ENCODE measurements at regions not wholly inside any gene's neighbourhood (a gene's known extent, or its start where the extent isn't known, plus 50 kb on each side); places are given as distances from the start of the nearest gene placed in this dataset.
A peak's percentile ranks its signal among the peaks of the same experiment; 100 is the strongest.
"Not testable (repeated sequence)": the region's sequence is repeated elsewhere in the genome, so short reads cannot be mapped to it uniquely, and the experiment has no call there.

DNA sequence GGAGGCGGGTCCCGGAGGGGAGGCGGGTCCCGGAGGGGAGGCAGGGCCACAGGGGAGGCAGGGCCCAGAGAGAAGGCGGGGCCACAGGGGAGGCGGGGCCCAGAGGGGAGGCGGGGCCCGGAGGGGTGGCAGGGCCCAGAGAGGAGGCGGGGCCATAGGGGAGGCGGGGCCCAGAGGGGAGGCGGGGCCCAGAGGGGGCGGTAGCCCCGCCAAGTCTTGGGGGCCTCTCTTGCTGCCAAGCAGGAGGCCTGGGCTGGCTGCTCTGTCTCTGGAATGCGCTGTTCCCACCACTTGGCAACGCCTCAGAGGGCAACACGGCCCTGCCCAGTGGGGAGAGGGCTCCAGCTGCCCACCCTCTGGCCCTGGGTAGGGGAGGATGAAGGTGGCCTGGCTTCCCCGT lies 80.5 kb downstream of the YTHDF1 start:
- no peak overlapping the region for H3K27ac ChIP-seq (ENCODE audit: low read depth, low read length)
- peaks cover 2% of the 10 kb centered on the region for H3K27me3 ChIP-seq (ENCODE audit: control insufficient read depth, insufficient read depth, low read length)
- no peak overlapping the region for H3K4me3 ChIP-seq (ENCODE audit: low read depth, low read length)
- no peaks in the 10 kb centered on the region for H3K9me3 ChIP-seq (ENCODE audit: control insufficient read depth, insufficient read depth, low read length)
- DNase-seq (ENCODE audit: low read depth in 4 of 6, low spot score in 6 of 6), result no peak
- 76% methylated on average over 13 of the region's 17 CpGs for WGBS (ENCODE audit: insufficient coverage)
- H3K4me1 ChIP-seq (ENCODE audit: control insufficient read depth, insufficient read depth, low read length), result peaks cover 23% of the 10 kb centered on the region
- no peaks in the 10 kb centered on the region for H3K36me3 ChIP-seq (ENCODE audit: control insufficient read depth, insufficient read depth, low read length)

DNA sequence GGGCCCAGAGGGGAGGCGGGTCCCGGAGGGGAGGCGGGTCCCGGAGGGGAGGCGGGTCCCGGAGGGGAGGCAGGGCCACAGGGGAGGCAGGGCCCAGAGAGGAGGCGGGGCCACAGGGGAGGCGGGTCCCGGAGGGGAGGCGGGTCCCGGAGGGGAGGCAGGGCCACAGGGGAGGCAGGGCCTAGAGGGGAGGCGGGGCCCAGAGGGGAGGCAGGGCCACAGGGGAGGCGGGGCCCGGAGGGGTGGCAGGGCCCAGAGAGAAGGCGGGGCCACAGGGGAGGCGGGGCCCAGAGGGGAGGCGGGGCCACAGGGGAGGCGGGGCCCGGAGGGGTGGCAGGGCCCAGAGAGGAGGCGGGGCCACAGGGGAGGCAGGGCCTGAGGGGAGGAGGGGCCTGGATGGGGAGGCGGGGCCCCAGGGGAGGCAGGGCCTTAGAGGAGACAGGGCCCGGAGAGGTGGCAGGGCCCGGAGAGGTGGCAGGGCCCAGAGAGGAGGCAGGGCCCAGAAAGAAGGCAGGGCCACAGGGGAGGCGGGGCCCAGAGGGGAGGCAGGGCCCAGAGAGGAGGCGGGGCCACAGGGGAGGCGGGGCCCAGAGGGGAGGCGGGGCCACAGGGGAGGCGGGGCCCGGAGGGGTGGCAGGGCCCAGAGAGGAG lies 81.1 kb downstream of the YTHDF1 start:
- not testable (repeated sequence) for DNase-seq (ENCODE audit: low read depth in 4 of 6, low spot score in 6 of 6); H3K4me3 ChIP-seq (ENCODE audit: low read depth, low read length); H3K27ac ChIP-seq (ENCODE audit: low read depth, low read length); H3K9me3 ChIP-seq (ENCODE audit: control insufficient read depth, insufficient read depth, low read length); H3K27me3 ChIP-seq (ENCODE audit: control insufficient read depth, insufficient read depth, low read length); H3K36me3 ChIP-seq (ENCODE audit: control insufficient read depth, insufficient read depth, low read length)
- 95% methylated on average over 8 of the region's 29 CpGs for WGBS (ENCODE audit: insufficient coverage)
- peaks cover 25% of the 10 kb centered on the region for H3K4me1 ChIP-seq (ENCODE audit: control insufficient read depth, insufficient read depth, low read length)

DNA sequence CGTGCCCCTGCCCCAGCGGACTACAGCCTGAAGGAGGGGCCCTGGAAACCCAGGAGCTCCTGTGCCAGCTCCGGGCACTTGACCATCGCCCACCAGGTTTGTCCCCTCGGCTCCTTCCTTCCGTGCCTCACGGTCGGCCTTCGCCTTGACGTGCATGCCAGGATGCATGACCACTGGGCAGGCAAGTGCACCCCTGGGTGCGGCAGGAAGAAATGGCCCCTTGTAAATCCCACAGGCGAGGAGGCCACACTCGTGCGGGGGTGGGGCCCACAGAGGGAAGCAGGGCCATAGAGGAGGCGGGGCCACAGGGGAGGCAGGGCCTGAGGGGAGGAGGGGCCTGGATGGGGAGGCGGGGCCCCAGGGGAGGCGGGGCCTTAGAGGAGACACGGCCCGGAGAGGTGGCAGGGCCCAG lies 81.7 kb downstream of the YTHDF1 start:
- Histone ChIP-seq H3K4me3 (ENCODE audit: low read depth, low read length) (no peak overlapping the region), H3K36me3 (ENCODE audit: control insufficient read depth, insufficient read depth, low read length) (no peaks in the 10 kb centered on the region), H3K9me3 (ENCODE audit: control insufficient read depth, insufficient read depth, low read length) (no peaks in the 10 kb centered on the region), H3K27ac (ENCODE audit: low read depth, low read length) (no peak overlapping the region), H3K4me1 (ENCODE audit: control insufficient read depth, insufficient read depth, low read length) (peaks cover 19% of the 10 kb centered on the region), H3K27me3 (ENCODE audit: control insufficient read depth, insufficient read depth, low read length) (peaks cover 7% of the 10 kb centered on the region)
- no peak for DNase-seq (ENCODE audit: low read depth in 4 of 6, low spot score in 6 of 6)
- 86% methylated on average over 14 of the region's 19 CpGs for whole genome bisulfite sequencing (ENCODE audit: insufficient coverage)

DNA sequence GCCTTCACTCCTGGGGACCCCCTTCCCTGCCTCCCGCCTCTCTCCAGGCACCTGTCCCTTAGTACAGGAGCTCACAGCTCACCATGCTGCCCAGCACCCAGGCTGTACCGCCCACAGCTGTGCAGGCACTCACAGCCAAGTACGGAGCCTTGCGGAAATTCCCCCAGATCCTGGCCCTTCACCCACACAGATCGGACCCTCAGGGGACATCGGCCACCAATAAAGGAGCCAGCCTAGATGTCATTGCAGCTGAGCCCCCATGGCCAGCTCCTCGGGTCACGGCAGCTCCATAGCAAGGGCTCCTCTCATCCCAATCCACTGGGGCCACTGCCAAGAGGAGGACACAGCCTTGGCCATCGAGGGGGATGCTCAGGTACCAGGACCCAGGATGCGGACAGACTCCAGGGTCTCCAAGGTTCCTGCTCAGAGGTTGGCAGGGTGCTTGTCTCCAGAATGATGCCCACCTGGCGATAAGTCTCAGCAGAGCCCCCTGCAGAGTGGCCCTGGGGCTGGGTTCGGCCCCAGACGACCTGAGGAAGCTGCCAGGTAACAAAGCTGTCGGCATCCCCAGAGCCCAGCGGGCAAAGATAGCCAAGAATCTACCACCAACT lies 82.3 kb downstream of the YTHDF1 start:
- Histone ChIP-seq H3K4me3 (ENCODE audit: low read depth, low read length) (no peak overlapping the region), H3K27ac (ENCODE audit: low read depth, low read length) (no peak overlapping the region), H3K27me3 (ENCODE audit: control insufficient read depth, insufficient read depth, low read length) (peaks cover 7% of the 10 kb centered on the region), H3K4me1 (ENCODE audit: control insufficient read depth, insufficient read depth, low read length) (peaks cover 17% of the 10 kb centered on the region), H3K9me3 (ENCODE audit: control insufficient read depth, insufficient read depth, low read length) (no peaks in the 10 kb centered on the region), H3K36me3 (ENCODE audit: control insufficient read depth, insufficient read depth, low read length) (no peaks in the 10 kb centered on the region)
- no peak for DNase-seq (ENCODE audit: low read depth in 4 of 6, low spot score in 6 of 6)
- 84% methylated on average over 15 of the region's 15 CpGs for WGBS (ENCODE audit: insufficient coverage)

DNA sequence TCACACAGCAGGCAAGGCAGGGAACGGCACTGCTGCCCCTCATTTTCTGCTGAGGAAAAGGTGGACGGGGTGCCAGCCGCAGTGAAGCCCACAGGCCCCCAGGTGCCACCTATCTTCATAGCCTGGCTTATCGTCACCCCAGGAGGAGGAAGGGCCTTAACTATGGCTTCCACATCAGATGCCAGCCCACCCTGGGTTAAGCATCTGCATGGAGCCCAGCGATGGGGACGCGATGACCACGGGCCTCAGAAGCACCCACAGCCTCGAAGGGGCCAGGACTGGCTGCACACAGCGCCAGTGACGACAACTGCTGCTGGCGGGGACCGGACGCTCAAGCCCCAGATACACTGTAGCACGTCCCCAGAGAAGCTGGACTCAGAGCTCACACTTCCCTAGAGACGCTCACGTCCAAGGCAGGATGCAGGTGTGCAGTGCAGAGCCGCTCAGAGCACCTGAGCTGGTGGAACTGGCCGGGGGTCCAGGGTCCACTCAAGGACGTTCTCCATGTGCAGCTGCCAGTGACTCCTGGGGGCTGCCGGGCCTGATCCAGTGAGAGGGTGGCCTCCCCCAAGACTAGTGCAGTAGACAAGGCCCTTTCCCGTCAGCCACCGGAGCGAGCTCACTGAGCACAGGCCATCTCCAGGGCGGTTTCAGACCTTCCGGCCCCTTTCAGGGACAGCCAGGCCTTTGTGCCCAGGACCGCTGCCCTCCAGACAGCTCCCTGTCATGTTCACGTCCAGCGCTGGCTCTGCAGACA lies 83.0 kb downstream of the YTHDF1 start:
- H3K27me3 ChIP-seq (ENCODE audit: control insufficient read depth, insufficient read depth, low read length), result peaks cover 7% of the 10 kb centered on the region
- H3K27ac ChIP-seq (ENCODE audit: low read depth, low read length), result no peak overlapping the region
- no peaks in the 10 kb centered on the region for H3K9me3 ChIP-seq (ENCODE audit: control insufficient read depth, insufficient read depth, low read length)
- H3K4me1 ChIP-seq (ENCODE audit: control insufficient read depth, insufficient read depth, low read length), result peaks cover 13% of the 10 kb centered on the region
- WGBS (ENCODE audit: insufficient coverage), result 87% methylated on average over 29 of the region's 29 CpGs
- no peak overlapping the region for H3K4me3 ChIP-seq (ENCODE audit: low read depth, low read length)
- DNase-seq (ENCODE audit: low read depth in 4 of 6, low spot score in 6 of 6), result no peak
- H3K36me3 ChIP-seq (ENCODE audit: control insufficient read depth, insufficient read depth, low read length), result no peaks in the 10 kb centered on the region

DNA sequence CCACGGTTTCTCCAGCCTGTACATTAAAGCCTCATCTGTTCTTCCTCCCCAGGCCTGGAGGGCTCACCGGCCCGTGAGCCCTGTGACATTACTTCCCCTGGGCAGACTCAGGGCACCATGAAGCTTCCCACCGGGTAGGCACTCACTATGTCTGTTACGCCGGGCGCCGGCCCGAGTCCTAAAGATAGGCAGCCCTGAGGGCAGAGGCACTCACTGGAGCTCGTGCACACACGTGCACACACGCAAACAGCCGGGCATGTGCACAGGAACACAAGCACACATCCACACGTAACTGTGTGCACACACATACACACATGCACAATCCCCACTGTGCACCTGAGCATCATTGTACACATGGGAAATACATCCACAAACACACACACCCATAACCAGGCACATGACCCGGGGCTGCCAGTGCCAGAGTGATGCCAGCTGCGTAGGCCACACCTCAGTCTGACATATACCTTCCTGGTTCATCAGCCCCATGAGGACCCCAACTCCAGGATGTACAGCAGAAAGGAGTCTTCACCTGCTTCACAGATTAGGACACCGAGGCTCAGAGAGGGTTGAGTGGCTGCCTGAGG lies 83.7 kb downstream of the YTHDF1 start:
- H3K4me1 ChIP-seq (ENCODE audit: control insufficient read depth, insufficient read depth, low read length), result peaks cover 13% of the 10 kb centered on the region
- H3K4me3 ChIP-seq (ENCODE audit: low read depth, low read length), result no peak overlapping the region
- H3K27ac ChIP-seq (ENCODE audit: low read depth, low read length), result no peak overlapping the region
- H3K9me3 ChIP-seq (ENCODE audit: control insufficient read depth, insufficient read depth, low read length), result no peaks in the 10 kb centered on the region
- H3K27me3 ChIP-seq (ENCODE audit: control insufficient read depth, insufficient read depth, low read length), result peaks cover 7% of the 10 kb centered on the region
- 84% methylated on average over 17 of the region's 17 CpGs for WGBS (ENCODE audit: insufficient coverage)
- H3K36me3 ChIP-seq (ENCODE audit: control insufficient read depth, insufficient read depth, low read length), result no peaks in the 10 kb centered on the region
- no peak for DNase-seq (ENCODE audit: low read depth in 4 of 6, low spot score in 6 of 6)

DNA sequence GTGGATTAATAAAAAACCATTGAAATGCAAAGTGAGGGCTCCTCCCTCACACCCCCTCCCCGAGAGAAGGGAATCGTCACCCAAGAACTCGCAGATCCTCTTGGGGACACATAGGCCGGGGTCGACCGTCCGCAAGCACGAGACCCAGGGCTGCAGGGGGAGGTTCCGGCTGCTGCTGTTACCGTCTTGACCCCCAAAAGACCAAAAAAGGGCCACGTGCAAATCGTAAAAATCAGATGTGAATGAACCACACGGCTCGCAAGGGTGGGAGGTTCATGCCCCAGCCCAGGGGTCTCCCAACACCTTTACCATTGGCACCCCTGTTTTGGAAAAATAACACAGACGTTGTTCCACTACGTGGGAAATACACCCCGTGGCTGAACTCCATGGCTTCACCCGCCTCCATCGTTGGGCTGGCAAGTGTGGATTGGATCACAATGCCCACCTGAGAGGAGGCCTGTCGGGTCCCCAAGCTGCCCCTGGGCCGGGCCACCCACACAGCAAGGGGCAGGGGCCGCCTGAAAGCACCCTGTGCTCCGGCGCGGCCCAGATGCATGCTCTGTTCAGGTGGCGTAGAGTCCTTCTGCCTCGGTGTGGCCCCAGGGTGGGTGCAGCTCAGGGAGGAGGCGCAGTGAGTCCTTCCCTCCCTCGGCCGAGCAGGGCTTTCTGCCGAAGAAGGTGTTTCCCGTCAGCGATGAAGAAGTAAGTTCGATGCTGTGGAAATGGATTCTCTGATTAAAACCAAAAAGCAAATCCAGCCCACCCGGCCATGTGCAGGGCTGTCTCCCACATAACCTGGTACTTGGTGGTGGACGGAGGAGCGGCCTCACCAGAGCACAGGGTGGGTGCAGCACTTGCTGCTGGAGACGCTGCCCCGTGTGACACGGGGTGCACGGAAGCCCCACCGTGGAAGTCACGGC lies 85.0 kb downstream of the YTHDF1 start:
- Histone ChIP-seq H3K27me3 (ENCODE audit: control insufficient read depth, insufficient read depth, low read length) (peaks cover 7% of the 10 kb centered on the region), H3K27ac (ENCODE audit: low read depth, low read length) (no peak overlapping the region), H3K4me3 (ENCODE audit: low read depth, low read length) (no peak overlapping the region), H3K4me1 (ENCODE audit: control insufficient read depth, insufficient read depth, low read length) (peaks cover 21% of the 10 kb centered on the region), H3K9me3 (ENCODE audit: control insufficient read depth, insufficient read depth, low read length) (no peaks in the 10 kb centered on the region), H3K36me3 (ENCODE audit: control insufficient read depth, insufficient read depth, low read length) (no peaks in the 10 kb centered on the region)
- 62% methylated on average over 38 of the region's 43 CpGs for WGBS (ENCODE audit: insufficient coverage)
- no peak for DNase-seq (ENCODE audit: low read depth in 4 of 6, low spot score in 6 of 6)

DNA sequence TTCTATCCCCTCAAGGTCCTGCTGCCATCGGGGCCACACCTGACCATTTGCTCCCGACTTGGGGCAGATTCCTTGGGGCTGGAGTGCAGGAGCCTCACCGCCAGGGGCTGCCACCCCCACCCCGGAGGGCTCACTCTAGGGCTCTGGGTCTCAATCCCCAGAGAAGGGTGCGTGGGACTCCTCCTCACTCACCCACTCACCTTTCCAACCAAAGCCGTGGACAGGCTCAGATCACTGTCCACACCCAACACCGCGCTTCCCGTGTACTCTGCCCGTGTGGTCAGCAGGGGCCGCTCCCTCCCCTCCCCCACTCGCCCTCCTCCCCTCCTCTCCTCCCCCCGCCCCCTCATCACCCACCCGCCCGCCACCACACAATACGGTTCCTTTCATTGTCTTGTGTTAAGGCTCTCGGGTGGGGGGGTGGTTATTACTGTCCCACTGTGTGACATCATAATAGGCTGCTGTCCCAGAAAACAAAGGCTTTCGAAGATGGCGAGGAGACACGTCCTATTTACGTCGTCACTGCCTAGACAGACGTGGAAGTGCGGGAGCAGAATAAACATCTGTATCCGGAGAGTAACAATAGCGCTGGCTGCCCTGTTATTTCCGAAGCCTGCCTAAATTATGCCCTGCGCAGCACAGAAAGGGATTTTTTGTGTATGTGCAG lies 85.8 kb downstream of the YTHDF1 start:
- Histone ChIP-seq H3K4me3 (ENCODE audit: low read depth, low read length) (no peak overlapping the region), H3K4me1 (ENCODE audit: control insufficient read depth, insufficient read depth, low read length) (peaks cover 27% of the 10 kb centered on the region), H3K9me3 (ENCODE audit: control insufficient read depth, insufficient read depth, low read length) (no peaks in the 10 kb centered on the region), H3K36me3 (ENCODE audit: control insufficient read depth, insufficient read depth, low read length) (no peaks in the 10 kb centered on the region), H3K27me3 (ENCODE audit: control insufficient read depth, insufficient read depth, low read length) (peaks cover 7% of the 10 kb centered on the region), H3K27ac (ENCODE audit: low read depth, low read length) (no peak overlapping the region)
- peak in 2 of 6 donors; percentile 53 to 60 for DNase-seq (ENCODE audit: low read depth in 4 of 6, low spot score in 6 of 6)
- WGBS (ENCODE audit: insufficient coverage), result 50% methylated on average over 6 of the region's 28 CpGs

Data from spinal cord (tissue), 9 donors.